Dedifferentiated amniotic fluid mesenchymal stem cell (primary cell): ENCODE measurements at regions not wholly inside any gene's neighbourhood (a gene's known extent, or its start where the extent isn't known, plus 50 kb on each side); places are given as distances from the start of the nearest gene placed in this dataset.
"Not testable (repeated sequence)": the region's sequence is repeated elsewhere in the genome, so short reads cannot be mapped to it uniquely, and the experiment has no call there.

Experiments
- DNase-seq: peaks from one replicate; pipeline ENCODE4 v3.0.0-alpha.2; 2016; ENCODE audit errors: extremely low spot score

GRCh38 chr7:91356915-91357314 lies 92.7 kb downstream of the FZD1 start:
- DNase-seq, result no peak

GRCh38 chr7:91357379-91357778 lies 93.1 kb downstream of the FZD1 start:
- DNase-seq, result no peak

GRCh38 chr7:91357901-91358300 lies 93.7 kb downstream of the FZD1 start:
- no peak for DNase-seq

- DNase-seq, result no peak
Observed at GRCh38 chr7:91358303-91358702, 94.1 kb downstream of the FZD1 start.

GRCh38 chr7:91365097-91365496 lies 100.9 kb downstream of the FZD1 start:
- not testable (repeated sequence) for DNase-seq

GRCh38 chr7:91366091-91366490 lies 101.9 kb downstream of the FZD1 start:
- DNase-seq, result no peak

GRCh38 chr7:91367812-91368578 lies 103.8 kb downstream of the FZD1 start:
- no peak for DNase-seq

GRCh38 chr7:91372323-91372722 lies 108.1 kb downstream of the FZD1 start:
- DNase-seq, result no peak

- DNase-seq, result no peak
Observed at GRCh38 chr7:91373111-91373800, 109.0 kb downstream of the FZD1 start.

GRCh38 chr7:91374321-91374989 lies 110.2 kb downstream of the FZD1 start:
- no peak for DNase-seq

GRCh38 chr7:91375378-91375777 lies 111.1 kb downstream of the FZD1 start:
- DNase-seq, result no peak

- DNase-seq, result no peak
Observed at GRCh38 chr7:91378131-91378530, 113.9 kb downstream of the FZD1 start.

- no peak for DNase-seq
Observed at GRCh38 chr7:91379236-91379635, 115.0 kb downstream of the FZD1 start.

GRCh38 chr7:91379991-91380390 lies 115.8 kb downstream of the FZD1 start:
- DNase-seq, result no peak

- DNase-seq, result no peak
Observed at GRCh38 chr7:91383053-91383904, 119.0 kb downstream of the FZD1 start.

GRCh38 chr7:91383905-91384274 lies 119.7 kb downstream of the FZD1 start:
- no peak for DNase-seq

GRCh38 chr7:91394757-91395156 lies 130.5 kb downstream of the FZD1 start:
- not testable (repeated sequence) for DNase-seq

GRCh38 chr7:91395313-91395712 lies 131.1 kb downstream of the FZD1 start:
- DNase-seq, result not testable (repeated sequence)

GRCh38 chr7:91397096-91397495 lies 132.9 kb downstream of the FZD1 start:
- DNase-seq, result no peak

- no peak for DNase-seq
Observed at GRCh38 chr7:91397612-91398011, 133.4 kb downstream of the FZD1 start.

GRCh38 chr7:91398341-91398740 lies 134.1 kb downstream of the FZD1 start:
- DNase-seq, result no peak
